Endothelial cell (in vitro differentiated cells): ENCODE measurements at regions not wholly inside any gene's neighbourhood (a gene's known extent, or its start where the extent isn't known, plus 50 kb on each side); places are given as distances from the start of the nearest gene placed in this dataset.

Source experiments
- DNase-seq: peaks from one replicate; pipeline ENCODE4 v3.0.0; 2021; ENCODE audit warnings: low spot score
- H3K27ac Mint-ChIP-seq: one replicate; pipeline ENCODE4 v1.8.0; 2021; ENCODE audit warnings: mixed read lengths, inconsistent platforms; ENCODE audit not compliant: unreplicated experiment
- H3K27me3 Mint-ChIP-seq: one replicate; pipeline ENCODE4 v1.8.0; 2021; ENCODE audit warnings: mild to moderate bottlenecking, moderate library complexity, mixed read lengths, inconsistent platforms; ENCODE audit not compliant: unreplicated experiment
- H3K36me3 Mint-ChIP-seq: one replicate; pipeline ENCODE4 v1.8.0; 2021; ENCODE audit warnings: mild to moderate bottlenecking, low read depth, mixed read lengths, inconsistent platforms; ENCODE audit not compliant: unreplicated experiment
- H3K4me1 Mint-ChIP-seq: one replicate; pipeline ENCODE4 v1.8.0; 2021; ENCODE audit warnings: mild to moderate bottlenecking, mixed read lengths, inconsistent platforms; ENCODE audit not compliant: unreplicated experiment
- H3K4me3 Mint-ChIP-seq: one replicate; pipeline ENCODE4 v1.8.0; 2021; ENCODE audit warnings: mild to moderate bottlenecking, mixed read lengths, inconsistent platforms; ENCODE audit not compliant: unreplicated experiment
- H3K9me3 Mint-ChIP-seq: one replicate; pipeline ENCODE4 v1.8.0; 2021; ENCODE audit warnings: mixed read lengths, inconsistent platforms; ENCODE audit not compliant: unreplicated experiment
- TF ChIP-seq, protein P1 (sequence below): fragments of 200-600 bp; sonication (generic); IDR thresholded peaks from one replicate; pipeline ENCODE4 v1.5.0; 2021; ENCODE audit warnings: antibody characterized with exemption; ENCODE audit not compliant: unreplicated experiment

DNA sequence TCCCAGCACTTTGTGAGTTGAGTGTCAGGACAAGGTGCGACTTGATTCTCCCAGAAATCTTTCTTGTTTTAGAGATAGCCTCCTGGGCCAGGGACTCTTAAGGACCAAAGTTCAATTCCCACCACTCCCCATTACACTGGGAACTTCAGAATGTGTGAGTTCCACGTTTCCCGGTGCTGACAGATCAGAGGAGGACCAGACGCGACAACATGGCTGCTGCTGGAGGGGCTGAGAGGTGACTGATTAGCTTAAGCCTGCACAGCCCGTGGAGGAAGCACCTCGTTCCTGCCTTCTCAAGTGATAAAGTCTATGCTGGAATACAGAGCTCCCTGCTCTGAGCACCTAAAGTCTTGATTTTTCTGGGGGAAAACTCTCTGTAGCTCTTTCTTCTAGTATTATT is 175.2 kb upstream of the FERMT1 start:
- Mint-ChIP-seq H3K4me3 (no peak overlapping the region), H3K27ac (no peak overlapping the region), H3K27me3 (peaks cover 4% of the 10 kb centered on the region), H3K4me1 (no peaks in the 10 kb centered on the region), H3K36me3 (no peaks in the 10 kb centered on the region), H3K9me3 (no peaks in the 10 kb centered on the region)
- TF ChIP-seq, protein P1, sequence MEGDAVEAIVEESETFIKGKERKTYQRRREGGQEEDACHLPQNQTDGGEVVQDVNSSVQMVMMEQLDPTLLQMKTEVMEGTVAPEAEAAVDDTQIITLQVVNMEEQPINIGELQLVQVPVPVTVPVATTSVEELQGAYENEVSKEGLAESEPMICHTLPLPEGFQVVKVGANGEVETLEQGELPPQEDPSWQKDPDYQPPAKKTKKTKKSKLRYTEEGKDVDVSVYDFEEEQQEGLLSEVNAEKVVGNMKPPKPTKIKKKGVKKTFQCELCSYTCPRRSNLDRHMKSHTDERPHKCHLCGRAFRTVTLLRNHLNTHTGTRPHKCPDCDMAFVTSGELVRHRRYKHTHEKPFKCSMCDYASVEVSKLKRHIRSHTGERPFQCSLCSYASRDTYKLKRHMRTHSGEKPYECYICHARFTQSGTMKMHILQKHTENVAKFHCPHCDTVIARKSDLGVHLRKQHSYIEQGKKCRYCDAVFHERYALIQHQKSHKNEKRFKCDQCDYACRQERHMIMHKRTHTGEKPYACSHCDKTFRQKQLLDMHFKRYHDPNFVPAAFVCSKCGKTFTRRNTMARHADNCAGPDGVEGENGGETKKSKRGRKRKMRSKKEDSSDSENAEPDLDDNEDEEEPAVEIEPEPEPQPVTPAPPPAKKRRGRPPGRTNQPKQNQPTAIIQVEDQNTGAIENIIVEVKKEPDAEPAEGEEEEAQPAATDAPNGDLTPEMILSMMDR = no peak
- no peak for DNase-seq

DNA sequence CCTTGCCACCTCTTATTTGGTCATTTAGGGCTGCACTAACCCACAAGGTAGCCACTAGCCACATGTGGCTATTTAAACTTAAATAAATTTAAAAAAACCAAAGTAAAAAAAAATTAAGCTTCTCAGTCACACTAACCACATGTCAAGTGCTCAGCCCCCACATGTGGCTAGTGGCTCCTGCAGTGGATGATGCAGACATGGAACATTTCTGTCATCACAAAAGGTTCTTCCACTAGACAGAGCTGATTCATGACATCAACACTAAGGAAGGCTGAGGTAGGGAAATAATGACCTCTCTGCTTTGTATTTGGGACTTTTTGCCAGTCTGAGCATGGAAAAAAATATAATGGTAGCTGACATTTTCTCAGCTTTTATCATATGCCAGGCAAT is 173.0 kb upstream of the FERMT1 start:
- Mint-ChIP-seq H3K4me3 (no peak overlapping the region), H3K27ac (no peak overlapping the region), H3K36me3 (no peaks in the 10 kb centered on the region), H3K27me3 (peaks cover 3% of the 10 kb centered on the region), H3K9me3 (no peaks in the 10 kb centered on the region), H3K4me1 (no peaks in the 10 kb centered on the region)
- DNase-seq = no peak
- TF ChIP-seq, protein P1 = no peak

DNA sequence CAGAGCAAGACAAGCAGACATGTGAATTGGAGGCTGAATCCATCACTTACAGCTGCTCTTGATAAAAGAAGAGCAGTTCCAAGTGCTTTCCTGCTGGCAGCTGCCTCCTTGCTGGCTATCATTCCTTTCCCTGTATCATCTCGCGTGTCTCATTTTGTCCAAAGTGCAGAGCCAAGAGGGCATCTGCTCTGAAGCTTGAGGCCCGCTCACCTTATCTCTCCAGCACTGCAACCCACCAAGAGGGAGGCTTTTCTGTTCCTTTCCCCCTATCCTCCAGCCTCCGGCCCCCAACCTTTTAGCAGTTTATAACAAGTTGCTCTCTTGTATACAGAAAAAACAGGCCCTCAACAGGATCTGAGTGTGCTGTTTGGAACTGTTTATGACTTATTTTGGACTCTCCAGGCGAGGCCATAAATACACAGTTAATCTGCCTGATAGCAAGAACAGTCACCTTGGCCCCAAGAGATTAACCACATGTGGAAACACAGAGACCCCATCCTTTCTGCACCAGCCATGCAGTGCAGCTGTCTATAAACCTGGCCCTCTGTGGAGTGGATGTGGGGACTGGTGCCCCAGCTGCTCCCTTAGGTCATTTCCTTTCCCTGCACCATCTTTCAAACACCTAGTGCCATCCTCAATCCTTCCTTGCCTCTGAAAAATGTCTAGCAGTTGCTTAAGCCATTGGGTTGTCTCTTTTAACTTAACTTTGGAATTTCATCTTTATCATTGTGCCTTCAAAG is 172.5 kb upstream of the FERMT1 start:
- peaks cover 3% of the 10 kb centered on the region for H3K27me3 Mint-ChIP-seq
- no peak for DNase-seq
- H3K27ac Mint-ChIP-seq = no peak overlapping the region
- H3K4me3 Mint-ChIP-seq = no peak overlapping the region
- no peaks in the 10 kb centered on the region for H3K9me3 Mint-ChIP-seq
- TF ChIP-seq, protein P1 = no peak
- H3K4me1 Mint-ChIP-seq = no peaks in the 10 kb centered on the region
- H3K36me3 Mint-ChIP-seq = no peaks in the 10 kb centered on the region

DNA sequence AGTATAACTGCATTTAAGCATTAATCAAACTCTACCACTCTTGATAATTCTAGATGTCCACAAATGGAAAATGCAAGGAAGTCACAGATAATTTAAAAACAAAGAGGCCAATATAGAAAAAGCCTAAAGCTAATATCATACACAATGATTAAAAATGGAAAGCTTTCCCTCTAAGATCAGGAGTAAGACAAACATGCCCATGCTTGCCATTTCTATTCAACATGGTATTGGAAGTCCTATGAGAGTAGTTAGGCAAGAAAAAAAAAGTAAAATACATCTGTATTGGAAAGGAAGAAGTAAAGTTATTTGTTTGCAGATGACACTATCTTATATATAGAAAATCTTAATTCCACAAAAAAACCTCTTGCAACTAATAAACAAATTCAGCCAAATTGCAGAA is 164.6 kb upstream of the FERMT1 start:
- H3K4me1 Mint-ChIP-seq = no peaks in the 10 kb centered on the region
- H3K9me3 Mint-ChIP-seq = peaks cover 11% of the 10 kb centered on the region

DNA sequence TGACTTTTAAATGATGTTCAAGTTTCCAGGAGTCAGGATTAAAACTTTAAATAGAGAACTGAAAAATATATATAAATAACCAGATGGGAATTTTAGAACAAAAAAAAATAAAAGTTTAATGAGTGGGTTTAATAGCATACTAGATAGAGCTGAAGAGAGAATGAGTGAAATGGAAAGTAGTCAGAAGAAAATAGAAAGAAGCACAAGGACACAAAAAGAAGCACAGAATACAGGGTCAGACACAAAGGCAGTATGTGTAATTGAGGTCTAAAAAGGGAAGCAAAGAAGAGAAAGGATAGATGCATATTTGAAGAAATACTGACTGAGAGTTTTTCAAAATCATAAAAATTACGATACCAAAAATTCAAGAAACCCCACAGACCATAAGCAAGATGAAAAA is 159.8 kb upstream of the FERMT1 start:
- H3K36me3 Mint-ChIP-seq = peaks cover 5% of the 10 kb centered on the region
- TF ChIP-seq, protein P1 = no peak
- no peak for DNase-seq
- no peak overlapping the region for H3K27ac Mint-ChIP-seq
- H3K9me3 Mint-ChIP-seq = peaks cover 6% of the 10 kb centered on the region
- no peak overlapping the region for H3K4me3 Mint-ChIP-seq
- no peaks in the 10 kb centered on the region for H3K4me1 Mint-ChIP-seq
- no peaks in the 10 kb centered on the region for H3K27me3 Mint-ChIP-seq

More for the DNA sequence above, 164.6 kb upstream of the FERMT1 start:
- Mint-ChIP-seq H3K4me3 (no peak overlapping the region), H3K27ac (no peak overlapping the region), H3K27me3 (no peaks in the 10 kb centered on the region), H3K36me3 (peaks cover 4% of the 10 kb centered on the region)
- no peak for DNase-seq
- TF ChIP-seq, protein P1 = no peak
